ENCODE measurements at regions not wholly inside any gene's neighbourhood (a gene's known extent, or its start where the extent isn't known, plus 50 kb on each side); places are given as distances from the start of the nearest gene placed in this dataset.

DNA sequence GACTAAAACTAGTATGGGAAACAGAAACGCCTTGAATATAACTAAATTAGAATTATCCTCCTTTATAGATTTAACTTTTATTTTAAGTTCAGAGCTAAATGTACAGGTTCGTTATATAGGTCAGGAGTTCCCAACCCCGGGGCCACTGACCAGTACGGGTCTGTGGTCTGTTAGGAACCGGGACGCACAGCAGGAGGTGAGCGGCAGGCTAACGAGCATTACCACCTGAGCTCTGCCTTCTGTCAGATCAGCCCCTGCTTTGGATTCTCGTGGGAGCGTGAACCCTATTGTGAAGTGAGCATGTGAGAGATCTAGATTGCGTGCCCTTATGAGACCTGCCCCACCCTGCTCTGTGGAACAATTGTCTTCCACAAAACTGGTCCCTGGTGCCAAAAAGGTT is 51.0 kb downstream of the FAT4 start:
- DNase-seq (ENCODE audit: low read depth): no peak
- TF ChIP-seq, protein P1, sequence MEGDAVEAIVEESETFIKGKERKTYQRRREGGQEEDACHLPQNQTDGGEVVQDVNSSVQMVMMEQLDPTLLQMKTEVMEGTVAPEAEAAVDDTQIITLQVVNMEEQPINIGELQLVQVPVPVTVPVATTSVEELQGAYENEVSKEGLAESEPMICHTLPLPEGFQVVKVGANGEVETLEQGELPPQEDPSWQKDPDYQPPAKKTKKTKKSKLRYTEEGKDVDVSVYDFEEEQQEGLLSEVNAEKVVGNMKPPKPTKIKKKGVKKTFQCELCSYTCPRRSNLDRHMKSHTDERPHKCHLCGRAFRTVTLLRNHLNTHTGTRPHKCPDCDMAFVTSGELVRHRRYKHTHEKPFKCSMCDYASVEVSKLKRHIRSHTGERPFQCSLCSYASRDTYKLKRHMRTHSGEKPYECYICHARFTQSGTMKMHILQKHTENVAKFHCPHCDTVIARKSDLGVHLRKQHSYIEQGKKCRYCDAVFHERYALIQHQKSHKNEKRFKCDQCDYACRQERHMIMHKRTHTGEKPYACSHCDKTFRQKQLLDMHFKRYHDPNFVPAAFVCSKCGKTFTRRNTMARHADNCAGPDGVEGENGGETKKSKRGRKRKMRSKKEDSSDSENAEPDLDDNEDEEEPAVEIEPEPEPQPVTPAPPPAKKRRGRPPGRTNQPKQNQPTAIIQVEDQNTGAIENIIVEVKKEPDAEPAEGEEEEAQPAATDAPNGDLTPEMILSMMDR (conservative IDR thresholded peaks at IDR 0.05; ENCODE audit: low read length): no peak
- no peak overlapping the region for H3K4me3 ChIP-seq (ENCODE audit: low read length)

DNA sequence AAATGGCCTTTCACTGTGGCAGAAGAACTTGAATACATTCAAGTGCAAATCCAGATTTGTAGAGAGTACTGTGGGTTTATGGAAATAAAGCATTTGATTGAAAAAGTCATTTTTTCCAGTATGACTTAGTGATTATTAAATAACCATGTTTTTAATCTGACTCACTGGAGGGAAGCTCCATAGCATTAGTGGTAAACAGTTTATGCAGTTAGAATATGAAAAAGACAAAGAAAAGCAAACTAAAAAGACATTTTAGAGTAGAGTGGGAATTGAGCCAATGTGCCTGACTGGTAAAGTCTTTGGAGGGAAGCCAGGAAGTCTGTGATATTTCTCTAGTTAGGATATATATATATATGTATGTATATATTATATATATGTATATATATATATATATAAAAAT is 53.4 kb downstream of the FAT4 start:
- DNase-seq (ENCODE audit: low read depth): peak; percentile 21
- TF ChIP-seq, protein P1 (conservative IDR thresholded peaks at IDR 0.05; ENCODE audit: low read length): no peak
- peak overlapping the region; percentile 14 for H3K4me3 ChIP-seq (ENCODE audit: low read length)

DNA sequence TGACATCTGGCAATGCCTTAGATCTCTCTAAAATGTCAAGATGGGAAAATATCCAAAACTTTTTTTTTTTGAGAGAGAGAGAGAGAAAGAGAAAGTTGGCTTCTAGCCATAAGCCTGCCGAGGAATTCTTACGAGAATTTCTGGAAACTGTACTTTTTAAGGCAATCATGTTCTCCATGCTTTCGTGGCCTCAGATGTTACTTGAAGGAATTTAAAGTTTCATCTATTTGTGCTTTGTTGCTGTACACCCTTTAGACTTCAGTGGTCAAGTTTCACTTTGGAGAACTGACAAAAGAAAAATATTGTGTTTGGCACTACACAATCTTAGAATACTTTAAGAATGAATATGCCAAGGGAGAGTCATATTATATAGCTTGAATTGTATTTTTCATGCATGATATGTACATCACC is 53.9 kb downstream of the FAT4 start:
- TF ChIP-seq, protein P1 (conservative IDR thresholded peaks at IDR 0.05; ENCODE audit: low read length): no peak
- peak overlapping the region; percentile 27 for H3K4me3 ChIP-seq (ENCODE audit: low read length)
- DNase-seq (ENCODE audit: low read depth): peak; percentile 75

DNA sequence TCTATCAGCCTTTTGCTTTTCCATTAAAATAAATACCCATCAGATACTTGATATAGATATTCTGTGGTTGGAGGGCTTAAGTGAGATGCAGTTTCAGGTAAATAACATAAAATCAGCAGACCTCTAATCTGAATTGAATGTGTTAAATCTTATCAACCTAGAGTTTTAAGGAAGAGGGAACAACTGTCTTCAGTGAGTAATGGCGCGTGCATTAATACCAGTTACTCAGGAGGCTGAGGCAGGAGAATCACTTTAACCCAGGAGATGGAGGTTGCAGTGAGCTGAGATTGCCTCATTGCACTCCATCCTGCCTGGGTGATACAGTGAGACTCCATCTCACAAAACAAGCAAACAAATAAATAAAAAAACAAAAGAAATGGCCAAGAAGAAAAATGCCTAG is 54.3 kb downstream of the FAT4 start:
- no peak for DNase-seq (ENCODE audit: low read depth)
- H3K4me3 ChIP-seq (ENCODE audit: low read length): peak overlapping the region; percentile 27
- TF ChIP-seq, protein P1 (conservative IDR thresholded peaks at IDR 0.05; ENCODE audit: low read length): no peak

DNA sequence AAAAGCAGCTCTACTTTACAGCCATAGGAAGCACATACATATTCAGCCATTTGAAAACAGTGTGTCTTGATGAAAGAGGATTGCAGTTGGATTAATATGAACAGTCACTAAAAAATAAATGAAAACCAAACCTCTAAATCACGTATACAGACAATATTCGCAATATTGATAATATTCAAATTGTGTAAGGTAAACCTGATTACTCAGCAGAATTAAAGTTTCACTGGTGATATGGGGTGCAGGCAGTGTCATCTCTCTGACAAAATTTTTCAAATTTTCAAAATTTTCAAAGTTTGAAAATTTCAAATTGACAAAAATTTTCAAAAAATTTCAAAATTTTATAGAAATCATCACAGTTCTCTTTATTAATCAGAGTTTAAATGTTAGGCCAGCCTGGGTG is 55.7 kb downstream of the FAT4 start:
- DNase-seq (ENCODE audit: low read depth): no peak
- TF ChIP-seq, protein P1 (conservative IDR thresholded peaks at IDR 0.05; ENCODE audit: low read length): no peak
- H3K4me3 ChIP-seq (ENCODE audit: low read length): no peak overlapping the region

DNA sequence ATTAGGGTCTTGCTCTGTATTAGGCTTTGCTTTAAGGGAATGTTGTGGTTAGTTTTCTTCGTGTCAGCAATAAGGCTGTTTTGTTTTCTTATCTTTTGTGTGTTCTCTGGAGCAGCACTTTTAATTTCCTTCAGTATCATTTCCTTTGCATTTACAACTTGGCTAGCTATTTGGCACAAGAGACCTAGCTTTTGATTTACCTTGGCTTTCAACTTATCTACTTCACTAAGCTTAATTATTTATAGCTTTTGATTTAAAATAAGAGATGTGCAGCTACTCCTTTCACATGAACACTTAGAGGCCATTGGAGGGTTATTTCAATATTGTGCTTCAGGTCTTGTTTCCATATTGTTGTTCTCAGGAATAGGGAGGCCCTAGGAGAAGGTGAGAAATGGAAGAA is 68.2 kb downstream of the FAT4 start:
- DNase-seq (ENCODE audit: low read depth): no peak
- H3K4me3 ChIP-seq (ENCODE audit: low read length): no peak overlapping the region
- TF ChIP-seq, protein P1 (conservative IDR thresholded peaks at IDR 0.05; ENCODE audit: low read length): no peak

DNA sequence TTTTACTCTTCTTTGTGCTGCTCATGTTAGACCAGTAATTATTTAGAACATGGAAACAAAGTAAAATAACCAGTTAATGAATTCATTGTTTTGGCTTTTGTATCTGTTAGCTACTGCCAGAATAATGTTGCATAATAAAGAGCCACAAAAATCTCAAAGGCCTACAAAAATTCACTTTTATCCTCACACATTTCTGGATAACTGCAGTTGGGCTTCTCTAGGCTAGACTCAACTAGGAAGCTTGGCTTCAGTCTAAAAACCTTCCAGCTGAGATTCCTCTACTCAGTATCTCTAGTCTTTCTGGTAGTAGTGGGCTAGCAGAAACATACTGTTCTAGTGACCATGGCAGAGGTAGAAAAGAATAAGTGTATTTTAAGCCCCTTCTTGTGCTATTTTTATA is 73.0 kb downstream of the FAT4 start:
- TF ChIP-seq, protein P1 (conservative IDR thresholded peaks at IDR 0.05; ENCODE audit: low read length): no peak
- peak; percentile 82 for DNase-seq (ENCODE audit: low read depth)
- no peak overlapping the region for H3K4me3 ChIP-seq (ENCODE audit: low read length)
